ENCODE measurements at regions not wholly inside any gene's neighbourhood (a gene's known extent, or its start where the extent isn't known, plus 50 kb on each side); places are given as distances from the start of the nearest gene placed in this dataset.

DNA sequence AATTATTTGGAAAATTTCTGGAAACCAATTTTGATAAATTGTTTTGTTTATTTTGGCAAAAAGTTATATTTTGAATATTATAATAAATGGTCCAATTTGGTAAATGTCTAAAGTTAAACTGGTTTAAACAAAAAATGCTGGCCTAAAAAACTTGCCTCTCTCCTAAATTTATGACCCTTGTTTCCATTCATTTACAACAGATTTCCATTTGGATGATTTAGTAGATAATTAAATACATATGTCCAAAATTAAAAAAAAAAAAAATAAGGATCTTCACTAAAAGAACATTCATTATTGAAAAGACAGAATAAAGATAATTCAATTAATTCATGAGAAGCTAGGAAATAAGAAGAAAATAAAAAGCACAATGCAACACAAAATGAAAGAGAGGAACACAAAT, 449.5 kb downstream of the SPRY1 start:
- intact Hi-C loops (cut with DNase I): loop anchor here in 1 of 10 donors (5.0 to 10.0 kb wide), 2 partner anchors 41 to 281 kb away; no protein-coding TSS in a partner anchor
- TF ChIP-seq, protein P1, sequence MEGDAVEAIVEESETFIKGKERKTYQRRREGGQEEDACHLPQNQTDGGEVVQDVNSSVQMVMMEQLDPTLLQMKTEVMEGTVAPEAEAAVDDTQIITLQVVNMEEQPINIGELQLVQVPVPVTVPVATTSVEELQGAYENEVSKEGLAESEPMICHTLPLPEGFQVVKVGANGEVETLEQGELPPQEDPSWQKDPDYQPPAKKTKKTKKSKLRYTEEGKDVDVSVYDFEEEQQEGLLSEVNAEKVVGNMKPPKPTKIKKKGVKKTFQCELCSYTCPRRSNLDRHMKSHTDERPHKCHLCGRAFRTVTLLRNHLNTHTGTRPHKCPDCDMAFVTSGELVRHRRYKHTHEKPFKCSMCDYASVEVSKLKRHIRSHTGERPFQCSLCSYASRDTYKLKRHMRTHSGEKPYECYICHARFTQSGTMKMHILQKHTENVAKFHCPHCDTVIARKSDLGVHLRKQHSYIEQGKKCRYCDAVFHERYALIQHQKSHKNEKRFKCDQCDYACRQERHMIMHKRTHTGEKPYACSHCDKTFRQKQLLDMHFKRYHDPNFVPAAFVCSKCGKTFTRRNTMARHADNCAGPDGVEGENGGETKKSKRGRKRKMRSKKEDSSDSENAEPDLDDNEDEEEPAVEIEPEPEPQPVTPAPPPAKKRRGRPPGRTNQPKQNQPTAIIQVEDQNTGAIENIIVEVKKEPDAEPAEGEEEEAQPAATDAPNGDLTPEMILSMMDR (IDR thresholded peaks at IDR 0.05): no peak
- no peaks in the 10 kb centered on the region for H3K27me3 ChIP-seq
- peaks cover 0 to 18% (median 5%) of the 10 kb centered on the region in 9 donors for H3K4me1 ChIP-seq
- no peaks in the 10 kb centered on the region for H3K36me3 ChIP-seq
- ATAC-seq (no peak), DNase-seq (no peak)
- H3K9me3 ChIP-seq: peaks cover 0 to 29% (median 0%) of the 10 kb centered on the region in 11 donors
- no peak overlapping the region for H3K4me3 ChIP-seq
- no peak overlapping the region for H3K27ac ChIP-seq

DNA sequence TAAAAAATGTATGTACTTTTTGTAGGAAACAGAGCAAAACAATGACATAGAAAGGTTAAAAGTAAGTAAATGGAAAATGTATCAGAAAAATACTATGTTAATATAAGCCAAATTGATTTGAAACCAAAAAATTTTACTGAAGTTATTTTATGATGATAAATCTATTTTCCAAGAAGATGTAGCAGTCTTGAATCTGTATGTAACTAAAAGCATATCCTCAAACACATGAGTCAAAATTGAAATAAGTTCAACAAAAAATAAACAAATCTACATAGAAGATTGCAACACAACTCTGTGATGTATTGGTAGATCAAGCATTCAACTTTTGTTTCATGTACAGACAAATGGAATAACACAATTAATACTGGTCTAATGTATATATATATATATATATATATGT, 450.0 kb downstream of the SPRY1 start:
- TF ChIP-seq, protein P1 (IDR thresholded peaks at IDR 0.05): no peak

DNA sequence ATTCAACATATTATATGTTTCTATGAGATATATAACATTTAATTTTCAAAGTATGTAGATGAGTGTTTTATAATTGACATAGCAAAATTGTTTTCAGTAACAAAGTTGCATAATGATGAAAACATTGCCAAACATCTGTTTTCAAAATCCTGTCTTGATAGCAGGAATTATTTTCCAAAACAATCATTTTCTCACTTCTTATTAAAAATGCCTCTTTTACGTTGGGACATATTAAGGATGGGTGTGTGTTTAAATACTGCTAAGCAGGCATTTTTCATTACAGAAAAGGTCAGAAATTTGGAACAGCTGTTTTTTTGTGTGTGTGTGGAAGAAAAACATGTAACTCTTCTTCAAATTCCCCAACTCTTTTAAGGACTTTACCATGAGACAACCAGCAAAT, 452.0 kb downstream of the SPRY1 start:
- TF ChIP-seq, protein P1 (IDR thresholded peaks at IDR 0.05): no peak
- H3K27me3 ChIP-seq: no peaks in the 10 kb centered on the region
- H3K4me1 ChIP-seq: peaks cover 0 to 18% (median 0%) of the 10 kb centered on the region in 9 donors
- H3K36me3 ChIP-seq: no peaks in the 10 kb centered on the region
- H3K9me3 ChIP-seq: peaks cover 0 to 21% (median 0%) of the 10 kb centered on the region in 11 donors
- no peak overlapping the region for H3K4me3 ChIP-seq
- H3K27ac ChIP-seq: peak overlapping the region in 6 of 10 donors; percentile 27 to 62 (median 51)
- DNase-seq: no peak
- intact Hi-C loops (cut with DNase I): loop anchor here in 1 of 10 donors (5.0 to 10.0 kb wide), 2 partner anchors 39 to 284 kb away; no protein-coding TSS in a partner anchor
- ATAC-seq: peak in 3 of 8 donors; percentile 35 to 47 (median 46)
- whole genome bisulfite sequencing, 2 donors: 42 to 61% methylated on average over 1 of the region's 1 CpG

More for the DNA sequence above, 450.0 kb downstream of the SPRY1 start:
- intact Hi-C loops (cut with DNase I): loop anchor here in 1 of 10 donors (5.0 to 10.0 kb wide), 2 partner anchors 41 to 282 kb away; no protein-coding TSS in a partner anchor
- Histone ChIP-seq H3K27me3 (no peaks in the 10 kb centered on the region), H3K9me3 (peaks cover 0 to 29% (median 0%) of the 10 kb centered on the region in 11 donors), H3K27ac (no peak overlapping the region), H3K4me1 (peaks cover 0 to 18% (median 2%) of the 10 kb centered on the region in 9 donors), H3K36me3 (no peaks in the 10 kb centered on the region), H3K4me3 (no peak overlapping the region)
- DNase-seq: no peak
- no peak for ATAC-seq

DNA sequence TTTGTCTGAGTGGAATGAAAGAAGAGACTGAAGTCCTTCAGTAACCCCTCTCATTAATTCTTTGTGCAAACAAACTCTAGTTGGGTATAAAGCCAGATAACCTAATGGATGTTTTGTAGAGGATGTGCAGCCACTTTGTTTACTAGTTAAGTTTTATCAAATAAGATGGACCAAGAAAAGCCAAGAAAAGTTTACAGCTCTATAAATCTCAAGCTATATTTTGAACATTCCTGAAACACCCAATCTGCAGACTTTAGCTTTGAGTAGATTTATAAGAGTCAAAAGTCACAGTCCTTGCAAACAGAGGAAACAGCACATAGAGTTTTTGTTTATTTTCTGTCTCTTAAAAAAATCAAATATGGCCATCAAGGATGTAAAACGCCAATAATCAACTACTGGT, 452.9 kb downstream of the SPRY1 start:
- H3K4me1 ChIP-seq: peaks cover 0 to 22% (median 1%) of the 10 kb centered on the region in 9 donors
- no peak overlapping the region for H3K4me3 ChIP-seq
- intact Hi-C loops (cut with DNase I): loop anchor here in 1 of 10 donors (5.0 to 10.0 kb wide), 2 partner anchors 38 to 285 kb away; no protein-coding TSS in a partner anchor
- no peak for ATAC-seq
- no peaks in the 10 kb centered on the region for H3K27me3 ChIP-seq
- peak overlapping the region in 6 of 10 donors; percentile 11 to 57 (median 44) for H3K27ac ChIP-seq
- WGBS, 2 donors: 84 to 93% methylated on average over 1 of the region's 1 CpG
- DNase-seq: no peak
- TF ChIP-seq, protein P1 (IDR thresholded peaks at IDR 0.05): no peak
- H3K9me3 ChIP-seq: peaks cover 0 to 13% (median 0%) of the 10 kb centered on the region in 11 donors
- no peaks in the 10 kb centered on the region for H3K36me3 ChIP-seq
